H9 (cell line): ENCODE measurements at regions not wholly inside any gene's neighbourhood (a gene's known extent, or its start where the extent isn't known, plus 50 kb on each side); places are given as distances from the start of the nearest gene placed in this dataset.

ENCODE experiments used
- DNase-seq: peaks from one replicate; pipeline ENCODE4 v3.0.0-alpha.2; 2017
- H2AFZ ChIP-seq: one replicate; pipeline ENCODE4 v1.6.1; 2013; ENCODE audit warnings: mild to moderate bottlenecking, low read length, control low read depth, moderate library complexity
- H2AK5ac ChIP-seq: 2 replicates; pipeline ENCODE4 v1.6.1; 2013; ENCODE audit warnings: low read length, control low read depth, mixed read lengths; ENCODE audit not compliant: insufficient read length
- H2BK120ac ChIP-seq: one replicate; pipeline ENCODE4 v1.6.1; 2013; ENCODE audit warnings: low read depth, mild to moderate bottlenecking, low read length, control low read depth, inconsistent platforms; ENCODE audit not compliant: poor library complexity, severe bottlenecking
- H2BK12ac ChIP-seq: 2 replicates; pipeline ENCODE4 v1.6.1; 2013; ENCODE audit warnings: low read length, control low read depth, mixed read lengths, low read depth; ENCODE audit not compliant: insufficient read length
- H2BK15ac ChIP-seq: 2 replicates; pipeline ENCODE4 v1.6.1; 2013; ENCODE audit warnings: low read depth, low read length, control low read depth
- H2BK20ac ChIP-seq: one replicate; pipeline ENCODE4 v1.6.1; 2013; ENCODE audit warnings: low read depth, mild to moderate bottlenecking, low read length, control low read depth, inconsistent platforms; ENCODE audit not compliant: poor library complexity, severe bottlenecking
- H2BK5ac ChIP-seq: 2 replicates; pipeline ENCODE4 v1.6.1; 2013; ENCODE audit warnings: low read length, control low read depth, mixed read lengths; ENCODE audit not compliant: insufficient read length
- H3K14ac ChIP-seq: 2 replicates; pipeline ENCODE4 v1.6.1; 2013; ENCODE audit warnings: low read length, control low read depth; ENCODE audit not compliant: insufficient read depth
- H3K18ac ChIP-seq: 2 replicates; pipeline ENCODE4 v1.6.1; 2013; ENCODE audit warnings: low read depth, mild to moderate bottlenecking, mixed read lengths, low read length, control low read depth; ENCODE audit not compliant: insufficient read length
- H3K23ac ChIP-seq: 2 replicates; pipeline ENCODE4 v1.6.1; 2013; ENCODE audit warnings: low read length, control low read depth, mixed read lengths, low read depth; ENCODE audit not compliant: insufficient read length
- H3K23me2 ChIP-seq: 2 replicates; pipeline ENCODE4 v1.6.1; 2013; ENCODE audit warnings: low read depth, mild to moderate bottlenecking, mixed read lengths, low read length, control low read depth; ENCODE audit not compliant: insufficient read length, poor library complexity, severe bottlenecking
- H3K27ac ChIP-seq: 2 replicates; pipeline ENCODE4 v1.5.1; 2013; ENCODE audit warnings: low read length, control low read depth, mixed read lengths, low read depth; ENCODE audit not compliant: insufficient read length
- H3K27me3 ChIP-seq: 2 replicates; pipeline ENCODE4 v1.6.1; 2013; ENCODE audit warnings: low read length, control low read depth, inconsistent platforms; ENCODE audit not compliant: insufficient read depth
- H3K4ac ChIP-seq: 2 replicates; pipeline ENCODE4 v1.6.1; 2013; ENCODE audit warnings: low read depth, mild to moderate bottlenecking, control low read depth, inconsistent platforms, low read length, moderate library complexity
- H3K4me1 ChIP-seq: 2 replicates; pipeline ENCODE4 v1.6.1; 2013; ENCODE audit warnings: low read length, control low read depth, inconsistent platforms; ENCODE audit not compliant: insufficient read depth
- H3K4me2 ChIP-seq: 2 replicates; pipeline ENCODE4 v1.6.1; 2013; ENCODE audit warnings: low read length, control low read depth, mixed read lengths; ENCODE audit not compliant: insufficient read length, insufficient read depth
- H3K56ac ChIP-seq: 2 replicates; pipeline ENCODE4 v1.6.1; 2013; ENCODE audit warnings: low read depth, mild to moderate bottlenecking, mixed read lengths, low read length, control low read depth; ENCODE audit not compliant: insufficient read length
- H3K79me1 ChIP-seq: 2 replicates; pipeline ENCODE4 v1.6.1; 2013; ENCODE audit warnings: low read depth, mild to moderate bottlenecking, moderate library complexity, low read length, control low read depth, inconsistent platforms; ENCODE audit not compliant: insufficient read depth, poor library complexity, severe bottlenecking
- H3K79me2 ChIP-seq: 2 replicates; pipeline ENCODE4 v1.6.1; 2013; ENCODE audit warnings: low read length, control low read depth, inconsistent platforms; ENCODE audit not compliant: insufficient read depth
- H3K9ac ChIP-seq: 2 replicates; pipeline ENCODE4 v1.6.1; 2013; ENCODE audit warnings: low read length, control low read depth, mixed read lengths; ENCODE audit not compliant: insufficient read length; ENCODE audit errors: extremely low read depth
- H3K9me3 ChIP-seq: one replicate; pipeline ENCODE4 v1.6.1; 2013; ENCODE audit warnings: low read depth, low read length, inconsistent platforms; ENCODE audit not compliant: control insufficient read depth
- H3T11ph ChIP-seq: one replicate; pipeline ENCODE4 v1.6.1; 2013; ENCODE audit warnings: mild to moderate bottlenecking, low read length, control low read depth, inconsistent platforms
- H4K20me1 ChIP-seq: one replicate; pipeline ENCODE4 v1.6.1; 2013; ENCODE audit not compliant: control insufficient read depth, insufficient read length, insufficient read depth
- H4K5ac ChIP-seq: 2 replicates; pipeline ENCODE4 v1.6.1; 2013; ENCODE audit warnings: low read depth, mild to moderate bottlenecking, mixed read lengths, low read length, control low read depth; ENCODE audit not compliant: insufficient read length
- H4K8ac ChIP-seq: replicated peaks from 2 replicates; pipeline ENCODE4 v1.6.1; 2013; ENCODE audit warnings: low read length, control low read depth, mixed read lengths, low read depth; ENCODE audit not compliant: insufficient read length
- H4K91ac ChIP-seq: 2 replicates; pipeline ENCODE4 v1.6.1; 2013; ENCODE audit warnings: low read depth, mild to moderate bottlenecking, moderate library complexity, mixed read lengths, low read length, control low read depth; ENCODE audit not compliant: insufficient read length
- H3K27ac Mint-ChIP-seq, 3 experiments: 2 replicates in 2 of 3; 3 replicates in 1 of 3; pipeline ENCODE4 v1.8.0; 2020 to 2021; ENCODE audit warnings: mixed read lengths in 3 of 3, mild to moderate bottlenecking in 1 of 3, moderate library complexity in 1 of 3
- H3K27me3 Mint-ChIP-seq: 2 replicates; pipeline ENCODE4 v1.8.0; 2021; ENCODE audit warnings: low read depth, mild to moderate bottlenecking, moderate library complexity, mixed read lengths
- H3K36me3 Mint-ChIP-seq, 3 experiments: 2 replicates in 2 of 3; 3 replicates in 1 of 3; pipeline ENCODE4 v1.8.0; 2020 to 2021; ENCODE audit warnings: low read depth in 3 of 3, mixed read lengths in 3 of 3; ENCODE audit not compliant: insufficient read depth in 1 of 3
- H3K4me1 Mint-ChIP-seq, 2 experiments: 2 replicates each; pipeline ENCODE4 v1.8.0; 2020; ENCODE audit warnings: mixed read lengths in 2 of 2
- H3K4me3 Mint-ChIP-seq, 2 experiments: 2 replicates in 1 of 2; 3 replicates in 1 of 2; pipeline ENCODE4 v1.8.0; 2020 to 2021; ENCODE audit warnings: mild to moderate bottlenecking in 2 of 2, mixed read lengths in 2 of 2, moderate library complexity in 1 of 2
- H3K9me3 Mint-ChIP-seq, 2 experiments: 2 replicates in 1 of 2; 3 replicates in 1 of 2; pipeline ENCODE4 v1.8.0; 2020; ENCODE audit warnings: mild to moderate bottlenecking in 2 of 2, mixed read lengths in 2 of 2, moderate library complexity in 1 of 2
- CTCF ChIP-seq: fragments of 200-600 bp; sonication (generic); conservative IDR thresholded peaks from 3 replicates; pipeline ENCODE4 v1.8.0; 2021; ENCODE audit warnings: antibody characterized with exemption, mild to moderate bottlenecking
- WGBS: extraction: QIAGEN DNeasy Blood & Tissue Kit; methylation state at CpG from one replicate; pipeline ENCODE4 v1.1.7; 2013; ENCODE audit warnings: missing lambda C conversion rate, low lambda C conversion rate, mixed read lengths; ENCODE audit not compliant: insufficient read length; ENCODE audit errors: extremely low coverage; 5-methylcytosine and 5-hydroxymethylcytosine counted together

- Histone ChIP-seq H3K27me3 (no peaks in the 10 kb centered on the region), H3K4me2 (no peak overlapping the region), H3K4me1 (no peaks in the 10 kb centered on the region), H3T11ph (no peak overlapping the region), H4K20me1 (no peaks in the 10 kb centered on the region), H3K18ac (no peak overlapping the region), H3K79me1 (no peaks in the 10 kb centered on the region), H2BK15ac (no peak overlapping the region), H3K56ac (no peak overlapping the region), H2BK5ac (no peak overlapping the region), H2BK12ac (no peak overlapping the region), H4K8ac (no peak overlapping the region), H3K14ac (no peak overlapping the region), H3K23ac (no peak overlapping the region), H4K5ac (no peak overlapping the region), H2AK5ac (no peak overlapping the region), H3K9me3 (no peaks in the 10 kb centered on the region), H3K79me2 (no peaks in the 10 kb centered on the region), H2BK20ac (no peak overlapping the region), H3K9ac (no peak overlapping the region), H3K23me2 (no peaks in the 10 kb centered on the region), H4K91ac (no peak overlapping the region), H2AFZ (no peak overlapping the region), H2BK120ac (no peak overlapping the region), H3K4ac (no peak overlapping the region), H3K27ac (no peak overlapping the region)
- H3K27me3 Mint-ChIP-seq = no peaks in the 10 kb centered on the region
- peaks cover 0 to 7% (median 0%) of the 10 kb centered on the region in 3 experiments; a peak in 4 of 7 replicates for H3K36me3 Mint-ChIP-seq
- peaks cover 9% of the 10 kb centered on the region in 2 experiments; a peak in 4 of 5 replicates for H3K9me3 Mint-ChIP-seq
- H3K4me3 Mint-ChIP-seq = no peak overlapping the region
- no peak for TF ChIP-seq CTCF
- no peaks in the 10 kb centered on the region for H3K4me1 Mint-ChIP-seq
- no CpG with 5 or more reads among the region's 2 CpGs for WGBS
- no peak overlapping the region for H3K27ac Mint-ChIP-seq
- no peak for DNase-seq
Measured at GRCh38 chr6:168988801-168989200, 264.8 kb downstream of the THBS2 start.
